ENCODE measurements at regions not wholly inside any gene's neighbourhood (a gene's known extent, or its start where the extent isn't known, plus 50 kb on each side); places are given as distances from the start of the nearest gene placed in this dataset.

DNA sequence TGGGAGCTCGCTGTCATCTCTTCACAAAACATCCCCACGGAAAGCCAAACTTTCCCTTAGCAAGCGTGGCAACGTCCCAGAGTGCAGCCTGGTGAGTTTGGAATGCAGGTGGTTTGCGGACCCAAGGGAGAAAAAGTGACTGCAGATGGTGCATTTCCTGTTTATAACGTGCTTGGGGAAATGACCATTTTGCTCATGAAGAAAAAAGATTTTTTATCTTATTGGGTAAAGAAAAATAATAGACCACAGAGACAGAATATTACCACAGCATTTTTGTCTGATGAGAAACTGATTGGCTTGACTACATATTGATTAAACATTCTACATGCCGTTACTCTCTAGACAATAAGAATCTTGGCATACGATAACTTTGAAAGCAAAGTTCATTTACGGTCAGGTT is 136.5 kb downstream of the COPS8 start:
- intact Hi-C loops (cut with micrococcal nuclease) = no loop called here
- Histone ChIP-seq H3K4me1 (ENCODE audit: control insufficient read depth, extremely low read depth, insufficient read depth, low read length) (no peaks in the 10 kb centered on the region), H3K9me1 (replicated peaks; ENCODE audit: control insufficient read depth, extremely low read depth, insufficient read depth, low read length) (no peaks in the 10 kb centered on the region), H3K4me2 (ENCODE audit: insufficient read depth, low read length) (no peak overlapping the region), H3K27me3 (ENCODE audit: control insufficient read depth in 2 of 2, insufficient read depth in 2 of 2, low read length in 2 of 2) (peaks cover 0 to 4% of the 10 kb centered on the region in 2 experiments), H3K36me3 (ENCODE audit: control insufficient read depth in 2 of 2, extremely low read depth in 1 of 2, insufficient read depth in 2 of 2, low read length in 2 of 2) (no peaks in the 10 kb centered on the region), H2AFZ (ENCODE audit: low read depth, low read length) (no peak overlapping the region), H4K20me1 (replicated peaks; ENCODE audit: control insufficient read depth, extremely low read depth, insufficient read depth, low read length) (no peaks in the 10 kb centered on the region), H3K9ac (replicated peaks; ENCODE audit: extremely low read depth, insufficient read depth, low read length) (no peak overlapping the region), H3K79me2 (ENCODE audit: control insufficient read depth, insufficient read depth, low read length) (no peaks in the 10 kb centered on the region), H3K27ac (ENCODE audit: insufficient read depth, low read depth, low read length) (no peak overlapping the region), H3K4me3 (replicated peaks in 1 of 3; ENCODE audit: insufficient read depth in 1 of 3, low read depth in 1 of 3, low read length in 3 of 3) (no peak overlapping the region), H3K9me3 (replicated peaks; ENCODE audit: control insufficient read depth, insufficient read depth, low read length) (no peaks in the 10 kb centered on the region)
- POLR2A ChIA-PET = no interaction called here
- TF ChIP-seq POLR2AphosphoS5 (IDR thresholded peaks at IDR 0.05; ENCODE audit: insufficient read depth, low read depth, low read length) (no peak), JUN (IDR thresholded peaks at IDR 0.05; ENCODE audit: borderline replicate concordance, insufficient read depth, insufficient read length, low read depth) (no peak)
- TF ChIP-seq, protein P1, sequence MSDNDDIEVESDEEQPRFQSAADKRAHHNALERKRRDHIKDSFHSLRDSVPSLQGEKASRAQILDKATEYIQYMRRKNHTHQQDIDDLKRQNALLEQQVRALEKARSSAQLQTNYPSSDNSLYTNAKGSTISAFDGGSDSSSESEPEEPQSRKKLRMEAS (IDR thresholded peaks at IDR 0.05; ENCODE audit: insufficient read depth, insufficient read length) = no peak
- CTCF ChIA-PET = interaction anchor here (1.3 kb wide), 1 partner anchor 350 kb away, joined by 3 read pairs; no protein-coding TSS in a partner anchor
- FAIRE-seq (no peak), DNase-seq (ENCODE audit: low read depth, low spot score) (no peak)
- BruUV-seq (replicated peaks) = no TSS peak
- dilution Hi-C loops (cut with MboI; ENCODE audit: extremely low pct_ligation_motif_present, low sequenced_read_pairs) = no loop called here

DNA sequence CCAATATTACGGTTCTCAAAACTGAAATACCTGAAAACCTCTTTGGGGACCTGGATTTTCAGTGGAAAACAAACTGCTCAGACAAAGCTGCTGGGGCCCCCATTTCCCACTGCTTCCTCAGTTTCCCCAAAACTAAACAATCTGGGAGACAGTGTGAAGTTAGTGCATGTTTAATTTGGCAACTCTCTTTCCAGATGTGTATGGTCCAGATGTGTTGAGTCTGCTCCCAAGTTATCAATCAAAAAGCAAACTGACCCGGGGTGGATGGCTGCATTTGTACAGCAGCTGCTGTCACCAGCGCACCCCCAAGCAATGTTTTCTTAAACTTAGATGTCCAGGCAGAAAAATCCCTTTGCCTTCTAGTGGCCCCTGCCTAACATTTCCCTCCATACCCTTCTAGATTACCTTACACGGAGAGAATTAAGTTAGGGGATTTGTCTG is 136.9 kb downstream of the COPS8 start:
- dilution Hi-C loops (cut with MboI; ENCODE audit: extremely low pct_ligation_motif_present, low sequenced_read_pairs) = no loop called here
- POLR2A ChIA-PET = no interaction called here
- Histone ChIP-seq H3K9me3 (replicated peaks; ENCODE audit: control insufficient read depth, insufficient read depth, low read length) (no peaks in the 10 kb centered on the region), H3K9ac (replicated peaks; ENCODE audit: extremely low read depth, insufficient read depth, low read length) (no peak overlapping the region), H3K36me3 (ENCODE audit: control insufficient read depth in 2 of 2, extremely low read depth in 1 of 2, insufficient read depth in 2 of 2, low read length in 2 of 2) (no peaks in the 10 kb centered on the region), H3K4me3 (replicated peaks in 1 of 3; ENCODE audit: insufficient read depth in 1 of 3, low read depth in 1 of 3, low read length in 3 of 3) (no peak overlapping the region), H2AFZ (ENCODE audit: low read depth, low read length) (no peak overlapping the region), H4K20me1 (replicated peaks; ENCODE audit: control insufficient read depth, extremely low read depth, insufficient read depth, low read length) (no peaks in the 10 kb centered on the region), H3K27me3 (ENCODE audit: control insufficient read depth in 2 of 2, insufficient read depth in 2 of 2, low read length in 2 of 2) (peaks cover 0 to 4% of the 10 kb centered on the region in 2 experiments), H3K9me1 (replicated peaks; ENCODE audit: control insufficient read depth, extremely low read depth, insufficient read depth, low read length) (no peaks in the 10 kb centered on the region), H3K4me1 (ENCODE audit: control insufficient read depth, extremely low read depth, insufficient read depth, low read length) (peaks cover 3% of the 10 kb centered on the region), H3K27ac (ENCODE audit: insufficient read depth, low read depth, low read length) (no peak overlapping the region), H3K4me2 (ENCODE audit: insufficient read depth, low read length) (no peak overlapping the region), H3K79me2 (ENCODE audit: control insufficient read depth, insufficient read depth, low read length) (no peaks in the 10 kb centered on the region)
- BruUV-seq (replicated peaks) = no TSS peak
- TF ChIP-seq GATA2 (IDR thresholded peaks at IDR 0.05; ENCODE audit: insufficient read depth, insufficient read length, low read depth, low read length) (no peak), FOS (IDR thresholded peaks at IDR 0.05; ENCODE audit: borderline replicate concordance, insufficient read depth, low read length) (no peak), POLR2AphosphoS5 (IDR thresholded peaks at IDR 0.05; ENCODE audit: insufficient read depth, low read depth, low read length) (no peak), MYC (IDR thresholded peaks at IDR 0.05; ENCODE audit: low read depth, low read length) (no peak), EZH2 (IDR thresholded peaks at IDR 0.05; ENCODE audit: borderline replicate concordance, low read depth, low read length, severe bottlenecking) (no peak), JUN (IDR thresholded peaks at IDR 0.05; ENCODE audit: borderline replicate concordance, insufficient read depth, insufficient read length, low read depth) (no peak), POLR2A (IDR thresholded peaks at IDR 0.05; ENCODE audit: low read depth, low read length) (no peak)
- TF ChIP-seq, protein P1 (IDR thresholded peaks at IDR 0.05; ENCODE audit: insufficient read depth, insufficient read length) = no peak
- TF ChIP-seq, protein P2, sequence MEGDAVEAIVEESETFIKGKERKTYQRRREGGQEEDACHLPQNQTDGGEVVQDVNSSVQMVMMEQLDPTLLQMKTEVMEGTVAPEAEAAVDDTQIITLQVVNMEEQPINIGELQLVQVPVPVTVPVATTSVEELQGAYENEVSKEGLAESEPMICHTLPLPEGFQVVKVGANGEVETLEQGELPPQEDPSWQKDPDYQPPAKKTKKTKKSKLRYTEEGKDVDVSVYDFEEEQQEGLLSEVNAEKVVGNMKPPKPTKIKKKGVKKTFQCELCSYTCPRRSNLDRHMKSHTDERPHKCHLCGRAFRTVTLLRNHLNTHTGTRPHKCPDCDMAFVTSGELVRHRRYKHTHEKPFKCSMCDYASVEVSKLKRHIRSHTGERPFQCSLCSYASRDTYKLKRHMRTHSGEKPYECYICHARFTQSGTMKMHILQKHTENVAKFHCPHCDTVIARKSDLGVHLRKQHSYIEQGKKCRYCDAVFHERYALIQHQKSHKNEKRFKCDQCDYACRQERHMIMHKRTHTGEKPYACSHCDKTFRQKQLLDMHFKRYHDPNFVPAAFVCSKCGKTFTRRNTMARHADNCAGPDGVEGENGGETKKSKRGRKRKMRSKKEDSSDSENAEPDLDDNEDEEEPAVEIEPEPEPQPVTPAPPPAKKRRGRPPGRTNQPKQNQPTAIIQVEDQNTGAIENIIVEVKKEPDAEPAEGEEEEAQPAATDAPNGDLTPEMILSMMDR (IDR thresholded peaks at IDR 0.05; ENCODE audit: extremely low read depth in 1 of 2, insufficient read depth in 1 of 2, low read depth in 1 of 2, low read length in 2 of 2) = no peak
- CTCF ChIA-PET = interaction anchor here (1.4 kb wide), 1 partner anchor 35 kb away, joined by 3 read pairs; no protein-coding TSS in a partner anchor
- intact Hi-C loops (cut with micrococcal nuclease) = no loop called here
- FAIRE-seq (no peak), DNase-seq (ENCODE audit: low read depth, low spot score) (no peak)
